Ishikawa (cell line): ENCODE measurements at regions not wholly inside any gene's neighbourhood (a gene's known extent, or its start where the extent isn't known, plus 50 kb on each side); places are given as distances from the start of the nearest gene placed in this dataset.

Source experiments
- EP300 ChIP-seq: IDR thresholded peaks from 2 replicates; pipeline ENCODE4 v1.6.1; 2012; ENCODE audit warnings: borderline replicate concordance
- FOXM1 ChIP-seq: IDR thresholded peaks from 2 replicates; pipeline ENCODE4 v1.6.1; 2012; ENCODE audit warnings: low read depth, borderline replicate concordance
- YY1 ChIP-seq: IDR thresholded peaks from 2 replicates; pipeline ENCODE4 v1.6.1; 2012; ENCODE audit warnings: low read depth

- TF ChIP-seq YY1 (no peak), FOXM1 (no peak), EP300 (no peak)
These were observed 244.1 kb upstream of the MON1B start for GRCh38 chr16:76946879-76947278.
